Activated CD4-positive, alpha-beta T cell treated with anti-CD3 and anti-CD28 coated beads for 36 hours (primary cell): ENCODE measurements at regions not wholly inside any gene's neighbourhood (a gene's known extent, or its start where the extent isn't known, plus 50 kb on each side); places are given as distances from the start of the nearest gene placed in this dataset.
"Not testable (repeated sequence)": the region's sequence is repeated elsewhere in the genome, so short reads cannot be mapped to it uniquely, and the experiment has no call there.

ENCODE experiments used
- ATAC-seq: fragments of 200-7000 bp; cut with Tn5 transposase; one replicate; pipeline ENCODE4 v1.10.0; 2021; ENCODE audit warnings: mild to moderate bottlenecking, moderate library complexity
- CTCF ChIA-PET: fragments of 350-600 bp; sonication (Branson Sonifier 250); formaldehyde crosslinking; loops from one replicate; lab custom pipeline; 2021; ENCODE audit warnings: antibody characterized with exemption; lab: Charles Lee
- POLR2A ChIA-PET: fragments of 350-600 bp; sonication (Branson Sonifier 250); formaldehyde crosslinking; loops from one replicate; lab custom pipeline; 2021; ENCODE audit warnings: antibody characterized with exemption, inconsistent platforms; lab: Charles Lee
- DNase-seq: peaks from one replicate; pipeline ENCODE4 v3.0.0-alpha.2; 2020
- H3K27ac Mint-ChIP-seq: one replicate; pipeline ENCODE4 v1.8.0; 2021; ENCODE audit warnings: mixed read lengths
- H3K27me3 Mint-ChIP-seq: one replicate; pipeline ENCODE4 v1.8.0; 2021; ENCODE audit warnings: mixed read lengths
- H3K36me3 Mint-ChIP-seq: one replicate; pipeline ENCODE4 v1.8.0; 2021; ENCODE audit warnings: low read depth, mixed read lengths
- H3K4me1 Mint-ChIP-seq: one replicate; pipeline ENCODE4 v1.8.0; 2021; ENCODE audit warnings: mixed read lengths
- H3K4me3 Mint-ChIP-seq: one replicate; pipeline ENCODE4 v1.8.0; 2021; ENCODE audit warnings: mild to moderate bottlenecking, moderate library complexity, mixed read lengths
- H3K9me3 Mint-ChIP-seq: one replicate; pipeline ENCODE4 v1.8.0; 2021; ENCODE audit warnings: low read depth, mixed read lengths
- intact Hi-C, 2 experiments: fragments of 100-400 bp; cut with DNase I in 1 of 2; cut with micrococcal nuclease in 1 of 2; formaldehyde crosslinking; loops; one replicate each; pipeline versions ENCODE4 v1.14.2 to v1.15.1; 2022 to 2024; cut with DNase I, micrococcal nuclease

GRCh38 chr15:95024351-95024750 is 793.0 kb downstream of the MCTP2 start:
- no peaks in the 10 kb centered on the region for H3K36me3 Mint-ChIP-seq
- H3K27ac Mint-ChIP-seq: no peak overlapping the region
- ChIA-PET POLR2A (no interaction called here), CTCF (interaction anchor here (0.7 to 0.8 kb wide), 2 partner anchors 12 to 354 kb away, joined by 3 read pairs; no protein-coding TSS in a partner anchor)
- H3K4me1 Mint-ChIP-seq: no peaks in the 10 kb centered on the region
- peaks cover 2% of the 10 kb centered on the region for H3K27me3 Mint-ChIP-seq
- no peak for ATAC-seq
- intact Hi-C loops: no loop called here
- no peak overlapping the region for H3K4me3 Mint-ChIP-seq
- no peak for DNase-seq
- H3K9me3 Mint-ChIP-seq: no peaks in the 10 kb centered on the region

GRCh38 chr15:95025924-95026728 is 794.8 kb downstream of the MCTP2 start:
- CTCF ChIA-PET: interaction anchor here (1.2 kb wide), 1 partner anchor 27 kb away, joined by 3 read pairs; no protein-coding TSS in a partner anchor
- no peaks in the 10 kb centered on the region for H3K4me1 Mint-ChIP-seq
- intact Hi-C loops: no loop called here

GRCh38 chr15:95027981-95028380 is 796.6 kb downstream of the MCTP2 start:
- intact Hi-C loops: no loop called here
- POLR2A ChIA-PET: no interaction called here

More at GRCh38 chr15:95025924-95026728, 794.8 kb downstream of the MCTP2 start:
- H3K9me3 Mint-ChIP-seq: no peaks in the 10 kb centered on the region
- no peak overlapping the region for H3K4me3 Mint-ChIP-seq
- peaks cover 2% of the 10 kb centered on the region for H3K27me3 Mint-ChIP-seq
- no peak for ATAC-seq
- H3K27ac Mint-ChIP-seq: no peak overlapping the region
- peak; percentile 50 for DNase-seq
- POLR2A ChIA-PET: no interaction called here
- no peaks in the 10 kb centered on the region for H3K36me3 Mint-ChIP-seq

GRCh38 chr15:95032156-95032555 is 800.8 kb downstream of the MCTP2 start:
- no peaks in the 10 kb centered on the region for H3K4me1 Mint-ChIP-seq
- ChIA-PET POLR2A (no interaction called here), CTCF (no interaction called here)
- H3K4me3 Mint-ChIP-seq: no peak overlapping the region
- ATAC-seq (no peak), DNase-seq (no peak)
- H3K36me3 Mint-ChIP-seq: no peaks in the 10 kb centered on the region
- peaks cover 2% of the 10 kb centered on the region for H3K27me3 Mint-ChIP-seq
- no peaks in the 10 kb centered on the region for H3K9me3 Mint-ChIP-seq
- intact Hi-C loops: no loop called here
- H3K27ac Mint-ChIP-seq: no peak overlapping the region

More at GRCh38 chr15:95027981-95028380, 796.6 kb downstream of the MCTP2 start:
- DNase-seq (no peak), ATAC-seq (no peak)
- Mint-ChIP-seq H3K4me3 (no peak overlapping the region), H3K27me3 (peaks cover 2% of the 10 kb centered on the region), H3K27ac (no peak overlapping the region), H3K9me3 (no peaks in the 10 kb centered on the region), H3K36me3 (no peaks in the 10 kb centered on the region), H3K4me1 (no peaks in the 10 kb centered on the region)
- CTCF ChIA-PET: no interaction called here

GRCh38 chr15:95035106-95035505 is 803.7 kb downstream of the MCTP2 start:
- Mint-ChIP-seq H3K27me3 (no peaks in the 10 kb centered on the region), H3K36me3 (no peaks in the 10 kb centered on the region)
- CTCF ChIA-PET: no interaction called here

GRCh38 chr15:95041297-95041696 is 809.9 kb downstream of the MCTP2 start:
- DNase-seq: no peak
- H3K27me3 Mint-ChIP-seq: no peaks in the 10 kb centered on the region
- ATAC-seq: no peak
- intact Hi-C loops: no loop called here
- H3K36me3 Mint-ChIP-seq: no peaks in the 10 kb centered on the region
- H3K4me3 Mint-ChIP-seq: no peak overlapping the region
- H3K27ac Mint-ChIP-seq: no peak overlapping the region
- H3K4me1 Mint-ChIP-seq: no peaks in the 10 kb centered on the region
- ChIA-PET CTCF (no interaction called here), POLR2A (no interaction called here)
- H3K9me3 Mint-ChIP-seq: no peaks in the 10 kb centered on the region

More at GRCh38 chr15:95035106-95035505, 803.7 kb downstream of the MCTP2 start:
- ATAC-seq: no peak
- Mint-ChIP-seq H3K4me3 (no peak overlapping the region), H3K4me1 (no peaks in the 10 kb centered on the region), H3K9me3 (no peaks in the 10 kb centered on the region), H3K27ac (no peak overlapping the region)
- POLR2A ChIA-PET: no interaction called here
- no peak for DNase-seq
- intact Hi-C loops: no loop called here

DNA sequence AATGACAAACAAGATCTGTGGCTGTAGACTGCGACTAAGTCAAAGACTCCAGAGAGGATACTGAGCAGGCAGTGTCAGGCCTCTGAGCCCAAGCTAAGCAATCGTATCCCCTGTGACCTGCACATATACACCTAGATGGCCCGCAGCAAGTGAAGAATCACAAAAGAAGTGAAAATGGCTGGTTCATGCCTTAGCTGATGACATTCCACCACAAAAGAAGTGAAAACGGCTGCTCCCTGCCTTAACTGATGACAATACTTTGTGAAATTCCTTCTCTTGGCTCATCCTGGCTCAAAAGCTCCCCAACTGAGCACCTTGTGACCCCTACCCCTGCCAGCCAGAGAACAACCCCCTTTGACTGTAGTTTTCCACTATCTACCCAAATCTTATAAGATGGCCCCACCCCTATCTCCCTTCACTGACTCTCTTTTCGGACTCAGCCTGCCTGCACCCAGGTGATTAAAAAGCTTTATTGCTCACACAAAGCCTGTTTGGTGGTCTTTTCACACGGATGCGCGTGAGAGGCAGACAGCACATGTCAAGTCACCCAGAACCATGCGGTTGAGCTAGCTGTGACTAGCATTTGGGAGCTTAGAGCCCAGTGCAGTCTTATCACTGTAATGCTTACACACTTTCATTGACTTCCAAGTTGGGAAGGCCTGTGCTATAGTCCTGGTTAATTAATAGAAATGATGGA is 812.0 kb downstream of the MCTP2 start:
- ATAC-seq, DNase-seq, H3K27me3 Mint-ChIP-seq, intact Hi-C loops, H3K4me1 Mint-ChIP-seq, H3K9me3 Mint-ChIP-seq, H3K36me3 Mint-ChIP-seq, H3K27ac Mint-ChIP-seq, POLR2A ChIA-PET, H3K4me3 Mint-ChIP-seq, CTCF ChIA-PET: not testable (repeated sequence)

DNA sequence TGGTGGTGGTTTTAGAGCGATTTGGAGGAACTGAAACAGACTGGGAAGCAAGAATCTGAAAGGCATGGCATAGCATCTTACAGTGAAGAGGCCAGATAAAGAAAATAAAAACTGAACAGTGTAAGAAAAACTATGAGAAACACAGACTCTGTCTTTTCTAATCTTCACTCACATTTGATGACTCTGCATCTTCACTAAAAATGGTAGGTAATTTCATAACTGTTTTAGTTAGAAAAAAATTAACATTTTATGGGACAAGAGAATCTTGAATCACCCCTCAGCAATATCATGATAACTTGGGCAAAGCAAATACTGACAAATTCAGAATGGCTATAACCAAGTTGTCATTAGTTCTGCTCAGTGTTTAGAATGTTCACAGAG is 812.6 kb downstream of the MCTP2 start:
- Mint-ChIP-seq H3K27me3 (no peaks in the 10 kb centered on the region), H3K4me1 (no peaks in the 10 kb centered on the region), H3K36me3 (no peaks in the 10 kb centered on the region), H3K4me3 (no peak overlapping the region), H3K27ac (no peak overlapping the region), H3K9me3 (peaks cover 8% of the 10 kb centered on the region)
- DNase-seq (no peak), ATAC-seq (no peak)
- ChIA-PET CTCF (no interaction called here), POLR2A (no interaction called here)
- intact Hi-C loops: no loop called here

DNA sequence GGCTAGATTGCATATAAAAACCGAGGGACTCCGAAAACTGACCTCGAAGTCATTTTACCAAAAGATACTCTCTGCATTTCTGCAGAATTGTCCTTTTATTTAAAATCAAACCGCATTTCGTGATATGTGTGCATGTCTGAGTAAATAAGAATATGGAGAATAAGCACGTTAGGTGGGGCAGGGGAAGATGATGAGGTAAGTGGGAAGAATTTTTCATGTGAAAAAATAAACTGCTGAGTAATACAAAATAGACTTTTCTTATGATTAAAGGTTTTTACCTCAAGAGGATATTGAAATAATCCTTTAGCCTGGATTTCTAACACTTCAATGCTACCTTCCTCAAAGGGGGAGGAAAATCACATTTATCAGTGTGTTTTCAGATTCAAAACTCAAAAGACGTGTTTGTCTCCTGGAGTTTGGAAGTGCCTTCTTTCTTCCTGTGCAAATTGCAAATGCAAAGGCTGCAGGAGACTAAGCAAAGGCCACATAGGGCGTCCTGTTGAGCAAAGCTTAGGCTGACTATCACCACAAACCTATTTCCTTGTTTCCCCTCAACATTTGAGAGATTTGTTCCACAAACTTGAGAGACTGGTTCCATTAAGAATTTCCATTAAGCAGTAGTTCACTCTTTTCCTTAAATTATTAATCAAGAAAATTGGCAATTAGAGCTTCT is 813.5 kb downstream of the MCTP2 start:
- POLR2A ChIA-PET: no interaction called here
- Mint-ChIP-seq H3K4me3 (no peak overlapping the region), H3K9me3 (peaks cover 8% of the 10 kb centered on the region)

GRCh38 chr15:95051861-95052260 is 820.5 kb downstream of the MCTP2 start:
- H3K36me3 Mint-ChIP-seq: no peaks in the 10 kb centered on the region
- H3K27ac Mint-ChIP-seq: no peak overlapping the region
- DNase-seq: no peak
- H3K4me1 Mint-ChIP-seq: no peaks in the 10 kb centered on the region
- no peak overlapping the region for H3K4me3 Mint-ChIP-seq
- intact Hi-C loops: no loop called here
- no peak for ATAC-seq
- H3K27me3 Mint-ChIP-seq: no peaks in the 10 kb centered on the region
- ChIA-PET CTCF (no interaction called here), POLR2A (no interaction called here)
- H3K9me3 Mint-ChIP-seq: peaks cover 14% of the 10 kb centered on the region

More for the DNA sequence above, 813.5 kb downstream of the MCTP2 start:
- H3K27me3 Mint-ChIP-seq: no peaks in the 10 kb centered on the region
- DNase-seq: no peak
- CTCF ChIA-PET: no interaction called here
- no peak for ATAC-seq
- H3K4me1 Mint-ChIP-seq: no peaks in the 10 kb centered on the region
- no peak overlapping the region for H3K27ac Mint-ChIP-seq
- H3K36me3 Mint-ChIP-seq: no peaks in the 10 kb centered on the region
- intact Hi-C loops: no loop called here

DNA sequence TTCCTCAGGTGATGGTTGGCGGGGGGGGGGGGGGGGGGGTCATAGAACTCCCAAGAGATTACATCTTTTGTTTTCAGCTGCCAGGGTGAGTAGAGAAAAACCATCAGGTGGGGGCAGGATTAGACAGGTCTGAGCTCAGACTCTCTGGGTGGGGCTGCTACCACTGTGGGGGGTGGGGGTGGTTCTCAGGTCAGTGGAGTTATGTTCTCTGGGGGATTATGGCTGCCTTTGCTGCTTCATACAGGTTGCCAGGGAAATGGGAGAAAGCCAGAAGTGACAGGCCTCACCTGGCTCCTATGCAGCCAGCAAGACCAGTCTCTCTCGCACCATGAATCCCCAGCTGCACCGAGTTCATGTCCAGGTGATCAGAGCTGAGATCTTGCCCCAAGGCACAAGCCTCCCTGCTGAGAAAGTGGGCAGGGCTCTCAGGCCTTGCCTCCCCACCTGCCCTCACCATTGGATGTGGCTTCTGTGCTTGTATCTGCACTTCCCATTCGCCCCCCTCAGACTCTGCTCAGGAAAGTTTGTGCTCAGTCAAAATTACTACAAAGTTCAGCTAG is 828.1 kb downstream of the MCTP2 start:
- Mint-ChIP-seq H3K9me3 (peaks cover 12% of the 10 kb centered on the region), H3K27ac (no peak overlapping the region), H3K4me1 (no peaks in the 10 kb centered on the region), H3K36me3 (no peaks in the 10 kb centered on the region), H3K4me3 (no peak overlapping the region), H3K27me3 (peaks cover 5% of the 10 kb centered on the region)
- DNase-seq: no peak
- no peak for ATAC-seq
- POLR2A ChIA-PET: no interaction called here
- CTCF ChIA-PET: no interaction called here
- intact Hi-C loops: no loop called here
